T-helper 2 cell treated with Interferon-gamma antibody and Interleukin-4, amounts not matched to agents 100 ng/mL and 5 ng/mL, for 36 hours (primary cell): ENCODE measurements at regions not wholly inside any gene's neighbourhood (a gene's known extent, or its start where the extent isn't known, plus 50 kb on each side); places are given as distances from the start of the nearest gene placed in this dataset.

ENCODE experiments used
- intact Hi-C: fragments of 100-400 bp; cut with micrococcal nuclease; formaldehyde crosslinking; loops from one replicate; pipeline ENCODE4 v1.15.1; 2023

DNA sequence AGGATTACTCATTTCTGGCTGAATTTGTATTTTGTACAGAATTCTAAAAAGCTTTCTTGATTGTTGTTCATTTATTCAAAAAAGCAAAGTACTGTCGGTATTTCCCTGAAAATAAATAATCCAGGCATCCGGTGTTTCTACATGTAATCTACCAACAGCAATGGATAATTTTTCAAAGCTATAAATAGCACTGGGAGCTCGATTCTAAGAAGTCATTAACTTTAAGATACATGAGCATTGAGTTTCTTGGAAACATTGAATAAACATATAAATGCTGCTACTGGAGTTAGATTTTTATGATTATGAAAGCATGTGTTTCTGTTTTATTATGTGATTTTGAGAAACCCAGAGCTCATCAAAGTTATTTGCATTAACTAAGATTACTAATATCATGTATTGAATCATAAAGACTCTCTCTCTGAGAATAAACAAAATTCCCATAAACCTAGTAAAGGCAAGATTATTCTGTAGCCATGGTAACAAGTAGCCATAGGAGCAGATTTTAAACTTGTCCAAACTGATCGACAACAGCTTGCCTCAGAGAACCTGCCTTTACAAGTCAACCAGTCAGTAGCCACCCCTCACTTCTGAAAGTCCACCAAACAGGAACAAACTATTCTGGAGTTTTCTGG is 197.0 kb downstream of the DRD1 start:
- intact Hi-C loops, result no loop called here

DNA sequence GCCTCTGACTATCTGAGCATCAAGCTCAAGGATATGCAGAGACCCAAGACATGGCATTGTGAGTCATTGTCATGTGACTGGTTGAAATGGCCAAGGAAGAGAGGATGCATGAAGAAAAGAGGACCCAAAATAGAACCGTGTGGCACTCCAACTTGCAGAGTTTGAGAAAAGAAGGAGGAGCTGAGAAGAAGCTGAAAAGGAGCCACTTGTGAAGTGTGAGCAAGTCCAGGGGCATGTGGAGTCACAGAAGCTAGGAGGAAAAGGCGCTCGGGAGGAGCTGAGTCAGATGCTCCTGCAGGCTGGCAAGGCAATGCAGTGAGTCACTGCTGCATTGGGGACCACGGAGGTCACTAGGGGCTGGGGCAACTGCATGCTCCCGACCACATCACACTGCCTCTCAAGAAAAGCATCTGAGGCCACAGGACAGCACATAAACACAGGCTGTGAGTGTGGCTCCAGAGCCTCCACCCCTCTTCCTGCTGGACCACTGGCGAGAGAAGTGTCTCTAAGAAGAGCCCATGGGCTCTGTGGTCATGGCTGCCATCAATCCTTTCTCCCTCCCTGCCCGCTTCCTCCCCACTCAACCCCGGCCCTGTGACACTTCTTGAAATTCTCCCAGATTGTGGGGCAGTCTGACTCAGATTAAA is 197.6 kb downstream of the DRD1 start:
- intact Hi-C loops, result no loop called here

DNA sequence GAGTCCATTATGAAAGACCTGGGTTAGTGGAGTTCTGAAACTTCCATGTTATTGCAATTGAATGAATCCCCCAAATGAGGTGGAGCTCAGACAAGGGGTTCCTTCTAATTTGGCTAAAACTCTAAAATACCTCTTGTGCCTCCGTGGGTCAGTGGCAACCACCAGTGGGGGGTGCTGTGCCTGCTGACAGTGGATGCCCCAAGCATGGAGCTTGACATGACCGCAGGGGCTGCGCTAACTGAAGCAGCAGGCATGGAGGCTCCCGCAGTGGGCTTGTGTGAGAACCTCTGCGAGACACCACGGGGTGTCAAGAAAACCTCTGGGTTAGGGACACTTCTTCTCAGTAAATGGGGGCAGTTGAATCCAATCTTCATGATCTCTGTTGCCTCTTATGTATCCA is 200.5 kb downstream of the DRD1 start:
- intact Hi-C loops, result no loop called here

DNA sequence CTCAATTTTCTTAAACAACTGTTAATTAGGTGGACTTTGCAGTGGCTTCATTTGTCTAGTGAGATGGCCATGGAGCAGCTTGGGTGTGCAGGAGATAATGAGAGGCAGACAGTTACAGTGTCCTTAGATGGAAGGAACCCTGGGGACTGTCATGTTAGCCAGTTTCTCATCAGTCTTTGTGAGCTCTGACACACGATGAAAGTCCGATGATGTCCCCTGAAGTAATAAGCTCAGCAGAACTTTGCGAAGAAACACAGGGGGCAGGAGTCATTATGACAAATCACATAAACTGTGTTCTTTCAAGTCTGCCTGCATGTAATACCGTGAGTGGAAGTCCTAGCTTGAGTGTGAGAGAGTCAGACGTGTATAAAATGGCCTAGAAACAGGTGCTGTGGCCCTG is 201.8 kb downstream of the DRD1 start:
- intact Hi-C loops, result no loop called here

DNA sequence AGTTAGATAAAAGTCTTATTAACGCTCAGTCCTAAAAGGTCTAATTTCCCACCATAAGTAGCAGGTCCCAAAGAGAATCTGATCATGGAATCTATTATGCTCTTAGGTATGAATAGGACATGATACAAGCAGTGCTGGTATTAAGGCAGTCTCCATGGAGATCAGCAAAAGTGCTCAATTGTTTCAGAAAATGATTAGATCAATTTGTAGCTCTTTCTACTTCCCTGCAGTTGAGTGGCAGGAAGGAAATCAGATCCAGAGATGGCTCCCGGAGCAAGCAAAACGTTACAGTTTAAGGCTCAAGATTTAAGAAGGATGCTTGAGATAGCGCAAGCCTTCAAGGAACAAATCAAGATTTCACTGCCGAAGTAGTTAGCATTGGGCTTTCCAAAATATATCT is 205.7 kb downstream of the DRD1 start:
- intact Hi-C loops, result no loop called here

DNA sequence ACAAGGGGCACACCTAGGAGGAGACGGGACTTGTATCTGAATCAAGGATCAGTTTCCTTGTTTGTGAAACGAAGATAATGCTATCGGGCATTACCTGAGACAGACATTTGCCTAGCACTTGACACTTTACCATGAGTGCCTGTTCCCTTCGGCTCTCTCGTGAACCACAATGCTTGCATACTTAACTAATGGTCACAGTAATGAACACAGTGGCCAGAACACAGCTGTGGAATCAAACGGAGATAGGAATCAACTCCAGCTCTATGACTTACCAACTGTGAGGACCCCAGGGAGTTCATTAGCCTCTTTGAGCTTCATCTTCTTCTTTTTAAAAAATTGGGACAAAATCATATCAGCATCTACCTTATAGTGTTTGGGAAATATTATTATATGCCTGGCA is 207.8 kb downstream of the DRD1 start:
- intact Hi-C loops, result no loop called here

DNA sequence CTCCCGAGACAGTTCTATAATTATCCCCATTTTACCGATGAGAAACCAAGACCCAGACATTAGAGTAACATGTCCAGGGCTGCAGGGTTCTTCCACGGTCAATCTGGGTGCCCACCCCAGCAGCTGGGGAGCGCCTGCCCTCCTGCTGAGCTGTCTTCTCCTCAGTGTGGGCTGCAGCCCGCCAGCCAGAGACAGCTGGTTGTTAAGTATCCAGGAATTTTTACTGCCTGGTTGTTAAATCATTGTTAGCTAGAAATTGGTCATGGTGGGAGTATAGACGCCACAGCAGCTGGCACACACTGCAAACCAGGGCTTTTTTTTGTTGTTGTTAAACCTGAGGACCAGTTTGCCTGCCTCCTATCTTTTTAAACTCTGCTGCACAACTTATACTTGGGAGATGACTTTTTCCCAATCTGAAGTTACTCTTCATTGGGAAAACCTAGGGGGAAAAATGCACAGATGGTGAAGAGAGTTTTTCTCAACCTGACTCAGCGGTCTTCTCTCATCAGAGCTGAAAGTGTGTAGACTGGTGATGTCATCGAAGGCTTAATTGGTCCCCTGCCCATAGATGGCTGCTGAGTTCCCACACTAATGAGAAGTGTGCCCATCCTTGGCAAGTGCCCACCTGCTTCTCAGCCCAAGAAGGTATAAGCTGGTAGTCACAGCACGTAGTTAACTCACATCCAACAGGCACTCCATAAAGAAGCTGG is 208.6 kb downstream of the DRD1 start:
- intact Hi-C loops, result no loop called here

DNA sequence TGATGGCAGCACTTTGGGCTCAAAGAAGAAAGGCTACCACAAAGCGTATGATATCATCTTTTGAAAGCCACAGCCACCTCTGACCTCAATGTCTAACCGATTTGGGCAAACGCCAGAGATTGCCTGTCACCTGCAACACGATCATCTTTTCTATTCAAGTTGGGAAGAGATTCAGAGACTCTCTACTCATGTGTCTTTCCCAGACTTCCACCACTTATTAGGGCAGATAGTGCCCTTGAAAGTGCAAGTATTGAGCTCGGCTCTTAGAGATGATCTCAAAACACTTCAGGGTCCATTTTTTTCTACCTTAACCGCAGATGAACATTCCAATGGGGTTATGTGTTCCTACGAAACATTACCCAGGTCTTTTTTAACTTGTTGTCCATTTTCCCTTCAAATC is 213.7 kb downstream of the DRD1 start:
- intact Hi-C loops, result no loop called here

DNA sequence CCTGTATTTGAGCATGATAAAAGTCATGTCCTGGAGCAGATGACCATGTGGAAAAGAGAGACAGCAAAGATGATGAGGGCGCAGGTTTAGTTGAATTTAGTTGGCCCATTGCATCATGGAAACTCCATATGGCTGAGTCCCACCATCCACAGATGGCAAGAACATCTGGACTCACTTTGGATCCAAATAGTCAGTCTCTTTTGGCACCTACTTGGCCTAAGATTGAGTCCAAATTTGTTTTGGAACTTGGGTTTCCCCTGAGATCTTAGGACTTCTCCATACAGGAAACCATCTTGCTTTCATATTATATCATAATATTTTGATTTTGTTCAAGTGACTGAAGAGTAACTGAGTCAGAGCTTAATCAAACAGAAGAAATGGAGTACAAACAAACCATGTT is 217.5 kb downstream of the DRD1 start:
- intact Hi-C loops, result no loop called here

DNA sequence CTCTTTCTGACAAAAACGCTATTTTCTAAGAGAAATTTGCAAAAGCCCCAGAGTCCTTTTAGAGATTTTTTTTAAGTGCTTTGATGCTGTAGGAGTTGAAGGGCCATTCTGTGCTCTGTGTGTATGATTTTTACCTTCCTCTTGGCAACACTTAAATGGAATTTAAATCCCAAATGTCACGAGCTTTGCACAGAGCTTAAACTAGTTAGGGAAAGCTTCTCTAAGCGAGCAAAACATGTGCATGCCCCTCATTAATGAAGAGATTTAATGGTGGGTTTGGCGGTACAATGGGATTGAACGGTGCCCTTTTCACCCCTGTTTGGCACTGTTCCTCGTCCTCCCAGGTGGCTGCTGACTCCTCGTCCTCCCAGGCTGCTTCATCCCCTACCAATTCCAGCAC is 220.7 kb downstream of the DRD1 start:
- intact Hi-C loops, result no loop called here

DNA sequence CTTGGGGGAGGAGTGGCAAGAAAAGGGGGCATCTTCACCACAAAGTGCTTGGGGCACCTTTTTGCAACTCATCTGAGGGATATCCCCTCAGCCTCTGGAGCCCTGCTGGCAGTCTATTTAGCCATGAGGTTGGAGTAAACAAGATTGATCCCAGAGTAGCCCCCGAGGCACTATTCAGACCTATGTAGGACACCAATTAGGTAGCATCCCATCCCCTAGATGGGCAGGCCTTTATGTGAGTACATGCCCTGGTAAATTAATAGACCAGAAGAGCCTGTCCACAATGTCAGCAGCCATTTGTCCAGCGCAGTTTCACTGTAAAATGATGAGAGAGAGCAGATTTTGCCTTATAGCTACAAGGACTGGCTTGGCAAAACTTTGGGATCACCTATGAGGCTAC is 221.4 kb downstream of the DRD1 start:
- intact Hi-C loops, result no loop called here

DNA sequence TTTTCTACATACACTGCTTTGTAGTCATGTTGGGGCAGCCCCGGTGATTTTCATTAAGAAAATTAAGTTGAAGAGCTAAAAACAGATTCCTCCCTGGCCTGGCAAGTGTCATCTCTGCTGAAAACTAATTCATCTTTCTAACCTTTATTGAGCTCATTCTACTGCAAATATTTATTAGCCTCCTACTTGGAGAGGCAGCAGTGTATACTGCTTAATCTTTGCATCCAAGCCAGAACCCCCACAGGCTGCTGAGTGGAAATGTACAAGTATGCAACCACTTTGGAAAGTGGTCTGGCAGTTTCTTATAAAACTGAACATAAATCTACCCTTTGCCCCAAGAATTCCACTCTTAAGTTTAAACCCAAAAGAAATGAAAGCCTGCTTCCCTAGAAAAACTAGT is 223.4 kb downstream of the DRD1 start:
- intact Hi-C loops, result no loop called here

DNA sequence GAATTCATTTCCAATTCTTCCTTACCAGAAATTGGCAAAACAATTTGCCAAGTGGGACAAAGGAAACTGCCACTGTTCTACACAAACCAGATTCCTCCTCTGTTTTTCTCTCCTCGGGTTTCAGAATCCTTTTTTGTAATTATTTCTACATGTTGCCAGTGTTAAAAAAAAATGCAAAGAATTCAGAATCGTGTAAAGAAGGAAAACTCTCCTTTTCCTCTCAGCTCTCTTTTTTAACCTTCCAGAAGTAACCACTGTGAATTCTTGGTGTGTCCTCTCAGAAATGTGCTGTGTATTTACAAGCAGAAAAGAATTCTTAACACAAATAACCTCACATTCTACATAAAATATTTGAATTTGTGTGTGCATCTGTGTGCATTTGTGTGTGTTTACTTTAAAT is 224.6 kb downstream of the DRD1 start:
- intact Hi-C loops, result no loop called here

DNA sequence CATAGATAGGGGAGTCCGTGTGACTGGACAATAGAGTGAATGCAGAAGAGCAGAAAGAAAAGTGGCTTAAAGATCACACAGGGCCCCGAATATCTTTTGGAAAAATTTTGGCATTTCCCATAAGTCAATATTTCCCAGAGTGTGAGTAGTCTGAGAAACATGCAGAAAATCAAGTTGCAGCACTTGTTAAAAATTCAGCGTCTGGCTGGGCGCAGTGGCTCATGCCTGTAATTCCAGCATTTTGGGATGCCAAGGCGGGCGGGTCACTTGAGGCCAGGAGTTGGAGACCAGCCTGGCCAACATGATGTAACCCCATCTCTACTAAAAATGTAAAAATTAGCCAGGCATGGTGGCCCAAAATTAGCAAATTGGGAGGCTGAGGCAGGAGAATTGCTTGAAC is 227.0 kb downstream of the DRD1 start:
- intact Hi-C loops, result no loop called here

DNA sequence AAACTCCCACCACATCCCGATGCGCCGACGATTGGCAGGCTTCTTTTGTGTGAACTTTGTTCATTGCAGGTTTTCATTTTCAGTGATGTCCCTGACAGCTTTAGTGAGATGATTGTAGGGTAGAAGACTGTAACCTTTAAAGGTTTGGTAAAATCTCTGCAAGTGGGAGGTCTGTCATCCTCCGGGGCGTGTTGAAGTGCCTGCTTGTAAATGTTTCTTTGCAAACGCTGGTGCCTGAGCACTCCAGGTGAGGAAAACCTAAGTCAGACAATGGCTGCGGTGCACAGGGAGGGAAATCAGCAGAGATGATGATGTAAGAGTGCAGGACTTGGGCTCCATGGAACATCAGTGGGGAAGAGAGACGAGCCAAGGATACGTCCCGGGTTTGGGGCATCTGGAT is 228.1 kb downstream of the DRD1 start:
- intact Hi-C loops, result no loop called here

DNA sequence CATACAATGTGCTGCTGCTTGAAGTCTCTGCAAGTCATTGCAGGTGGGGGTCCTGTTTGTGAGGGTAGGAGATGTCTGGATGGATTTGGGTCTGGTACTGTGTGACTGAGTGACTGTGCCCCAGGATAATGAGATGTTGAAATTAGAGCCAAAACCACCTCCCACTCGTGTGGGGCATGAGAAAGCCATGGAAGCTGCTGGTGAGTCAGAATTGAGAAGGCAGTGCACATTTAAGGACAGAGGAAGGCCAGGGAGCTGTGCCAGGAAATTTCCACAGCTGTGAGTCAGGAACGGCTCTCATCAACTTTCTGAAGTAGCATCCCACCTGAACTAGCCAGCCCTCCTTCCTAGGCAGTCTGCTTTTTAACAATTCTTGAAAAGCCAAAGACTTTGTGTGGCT is 229.8 kb downstream of the DRD1 start:
- intact Hi-C loops, result no loop called here

DNA sequence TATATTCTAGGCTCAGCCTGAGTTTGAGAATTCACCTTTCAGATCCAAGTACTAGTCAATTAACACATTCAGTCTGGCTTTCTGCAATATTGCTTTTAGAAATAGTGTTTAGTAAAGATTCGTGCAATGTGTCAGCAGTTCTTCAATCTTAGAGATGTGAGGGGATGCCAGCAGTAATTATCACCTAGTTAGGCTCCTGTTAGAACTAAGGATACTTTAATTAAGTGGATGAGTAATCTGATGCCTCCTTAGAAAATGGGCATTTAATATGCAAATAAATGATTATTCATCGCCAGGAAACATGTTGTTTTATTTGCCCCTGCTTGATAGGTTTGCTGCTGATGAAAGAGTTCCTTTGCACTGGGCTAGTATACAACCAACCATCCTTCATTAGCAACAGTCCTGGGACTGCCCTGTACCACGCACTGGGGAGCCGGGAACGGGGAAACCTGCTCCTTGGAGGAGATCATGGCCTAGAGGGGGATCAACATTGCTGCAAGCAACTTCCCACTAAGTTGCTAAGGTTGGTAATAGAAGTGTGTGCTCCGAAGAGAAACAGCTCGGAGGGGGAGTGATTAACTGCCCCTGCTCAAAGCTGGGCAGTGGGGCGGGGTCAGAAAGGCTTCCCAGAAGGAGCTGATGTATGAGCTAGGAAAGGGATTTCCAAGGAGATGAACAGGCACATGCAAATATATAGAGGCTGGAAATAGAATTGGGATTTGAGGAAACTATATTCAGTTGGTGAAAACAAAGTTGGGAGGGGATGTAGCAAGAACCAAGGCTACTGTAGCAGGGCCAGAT is 231.8 kb downstream of the DRD1 start:
- intact Hi-C loops, result no loop called here

DNA sequence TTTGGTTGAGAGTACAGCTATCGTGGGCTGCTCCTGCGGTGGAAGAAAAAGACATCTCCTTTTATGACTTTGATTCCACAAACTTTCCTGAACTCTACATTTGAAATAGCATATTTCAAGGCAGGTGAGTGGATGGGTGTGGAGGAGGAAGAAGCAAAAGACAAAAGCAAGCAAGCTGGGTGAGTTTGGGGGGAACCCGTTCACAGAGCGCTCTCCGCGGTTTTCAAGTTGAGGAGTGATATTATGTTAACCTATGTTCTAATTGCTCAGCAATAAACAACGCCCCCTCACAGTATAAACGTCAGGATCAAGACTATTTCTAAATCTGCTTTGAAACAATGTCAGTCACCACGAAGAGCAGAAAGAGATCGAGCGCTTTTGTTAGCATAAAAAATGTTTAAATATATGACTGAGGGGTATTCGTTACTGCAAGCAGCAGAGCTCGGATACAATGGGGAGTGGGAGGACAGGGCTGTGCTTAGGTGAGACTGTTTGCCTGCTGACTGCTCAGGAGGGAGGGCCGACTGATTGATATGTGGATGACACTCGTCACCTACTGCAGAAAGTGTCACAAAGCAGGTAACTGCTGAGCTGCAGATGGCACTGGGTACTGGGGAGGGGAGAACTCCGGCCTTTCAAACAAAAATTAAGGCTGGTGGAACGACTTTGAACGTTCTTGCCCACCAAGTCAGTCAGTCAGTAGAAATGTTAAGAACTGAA is 236.5 kb downstream of the DRD1 start:
- intact Hi-C loops, result no loop called here

DNA sequence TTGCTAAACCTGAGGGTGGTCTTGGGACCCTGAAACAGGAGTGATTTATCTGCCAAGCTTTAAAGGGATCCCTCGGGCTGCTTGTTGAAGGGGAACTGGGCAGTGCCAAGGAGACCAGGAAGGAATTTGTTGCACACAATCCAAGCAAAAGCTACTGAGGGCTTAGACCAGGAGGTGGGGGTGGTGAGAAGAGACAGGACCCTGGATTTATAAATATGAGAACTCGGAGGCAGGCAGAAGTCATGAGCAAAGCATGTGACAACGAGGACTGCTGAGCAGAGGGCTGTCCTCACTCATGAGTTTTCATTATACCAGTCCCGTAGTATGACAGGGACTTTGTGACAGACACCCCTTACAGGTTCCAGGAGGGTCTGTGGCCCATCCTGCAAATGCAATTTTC is 237.3 kb downstream of the DRD1 start:
- intact Hi-C loops, result no loop called here

DNA sequence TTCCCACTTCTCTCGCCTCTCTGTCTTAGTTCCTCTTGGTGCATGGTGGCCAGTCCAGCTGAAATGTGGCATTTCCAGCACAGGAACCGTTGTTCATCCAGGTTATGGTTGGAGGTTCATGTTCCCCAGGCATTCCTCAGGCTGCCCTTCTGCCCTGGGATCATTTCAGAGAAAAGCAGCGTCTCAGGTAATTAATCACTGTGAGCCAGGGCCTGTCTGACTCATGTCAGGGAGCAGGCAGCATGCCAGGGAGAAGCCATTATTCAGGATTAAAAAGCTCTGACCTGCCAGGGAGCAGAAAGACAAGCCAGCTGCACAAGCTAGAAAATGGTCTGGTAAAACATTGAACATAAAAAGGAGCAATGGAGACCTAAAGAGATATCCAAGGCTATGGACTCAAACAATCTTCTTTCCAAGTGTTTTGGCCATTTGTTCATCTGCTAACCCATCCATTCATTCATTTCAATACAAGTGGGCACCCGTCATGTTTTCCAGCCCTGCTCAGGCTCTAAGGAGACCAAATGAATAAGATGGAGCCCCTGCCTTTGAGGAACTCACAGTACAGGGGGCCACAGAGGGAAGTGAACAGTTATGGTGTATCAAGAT is 241.4 kb downstream of the DRD1 start:
- intact Hi-C loops, result no loop called here

DNA sequence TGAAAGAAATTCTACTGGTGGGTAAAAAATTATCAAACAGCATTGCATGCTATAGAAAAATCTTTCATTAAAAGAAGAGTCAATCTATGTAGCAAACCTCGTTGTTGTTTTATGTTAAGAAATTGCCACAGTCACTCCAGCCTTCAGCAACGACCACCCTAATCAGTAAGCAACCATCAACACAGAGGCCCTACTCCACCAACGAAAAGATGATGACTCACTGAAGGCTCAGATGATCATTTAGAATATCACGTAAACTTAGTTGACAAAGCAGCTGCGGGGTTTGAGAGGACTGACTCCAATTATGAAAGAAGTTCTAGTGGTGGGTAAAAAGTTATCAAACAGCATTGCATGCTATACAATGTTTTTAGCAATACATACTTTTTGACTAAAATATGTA is 242.6 kb downstream of the DRD1 start:
- intact Hi-C loops, result no loop called here
